Gastrocnemius medialis (tissue), 4 donors: ENCODE measurements at regions not wholly inside any gene's neighbourhood (a gene's known extent, or its start where the extent isn't known, plus 50 kb on each side); places are given as distances from the start of the nearest gene placed in this dataset.

ENCODE experiments used
- CTCF ChIP-seq, 5 experiments: fragments of 450-650 bp in 3 of 5; fragments of 200-600 bp in 2 of 5; sonication (generic) in 2 of 5; IDR thresholded peaks in 4 of 5; conservative IDR thresholded peaks in 1 of 5; 1 replicate in 4 of 5; 2 replicates in 1 of 5; pipeline ENCODE4 v1.5.1; 2016 to 2019; ENCODE audit warnings: antibody characterized with exemption in 5 of 5, mild to moderate bottlenecking in 3 of 5, moderate library complexity in 3 of 5
- POLR2A ChIP-seq, 2 donors: fragments of 450-650 bp; IDR thresholded peaks; one replicate each; pipeline ENCODE4 v1.6.1; 2017; ENCODE audit warnings: antibody characterized with exemption in 2 of 2, mild to moderate bottlenecking in 2 of 2, moderate library complexity in 2 of 2

- TF ChIP-seq CTCF (IDR thresholded peaks at IDR 0.05 in 4 of 5, conservative IDR thresholded peaks at IDR 0.05 in 1 of 5), result no peak
- no peak for TF ChIP-seq POLR2A (IDR thresholded peaks at IDR 0.05)
Measured at GRCh38 chr1:184283999-184284398, 102.8 kb upstream of the C1orf21 start.
